OCI-LY7 (cell line): ENCODE measurements at regions not wholly inside any gene's neighbourhood (a gene's known extent, or its start where the extent isn't known, plus 50 kb on each side); places are given as distances from the start of the nearest gene placed in this dataset.

ENCODE experiments used
- BruUV-seq: library from RNA; stranded (reverse); fragments of 400-500 nt; replicated peaks from 2 replicates; lab custom pipeline; 2021; lab: Mats Ljungman, UMichigan
- CTCF ChIA-PET: fragments of 300-600 bp; sonication (Branson Sonifier 250); formaldehyde crosslinking; loops from one replicate; lab custom pipeline; 2022; ENCODE audit warnings: antibody characterized with exemption; ENCODE audit not compliant: unreplicated experiment; lab: Charles Lee
- POLR2A ChIA-PET: fragments of 300-600 bp; sonication (Branson Sonifier 250); formaldehyde crosslinking; loops from one replicate; lab custom pipeline; 2022; ENCODE audit warnings: antibody characterized with exemption; lab: Charles Lee
- DNase-seq: peaks from one replicate; pipeline ENCODE4 v3.0.0-alpha.2; 2015; ENCODE audit warnings: low spot score
- H2AFZ ChIP-seq: fragments of 200-600 bp; sonication (generic), shearing (Covaris generic); 2 replicates; pipeline ENCODE4 v1.6.1; 2014; ENCODE audit warnings: mild to moderate bottlenecking, antibody characterized with exemption, low read length, moderate library complexity
- H3K27ac ChIP-seq: fragments of 200-600 bp; sonication (generic); 2 replicates; pipeline ENCODE4 v1.5.1; 2014; ENCODE audit warnings: mixed run types, low read depth, mild to moderate bottlenecking, moderate library complexity, low read length, inconsistent platforms; ENCODE audit not compliant: poor library complexity, severe bottlenecking
- H3K36me3 ChIP-seq: fragments of 200-600 bp; sonication (generic); 2 replicates; pipeline ENCODE4 v1.6.1; 2014; ENCODE audit warnings: mild to moderate bottlenecking, antibody characterized with exemption, low read length, moderate library complexity, mixed read lengths; ENCODE audit not compliant: insufficient read depth
- H3K4me1 ChIP-seq: fragments of 200-600 bp; sonication (generic); 2 replicates; pipeline ENCODE4 v1.5.1; 2014; ENCODE audit warnings: mild to moderate bottlenecking, low read length; ENCODE audit not compliant: insufficient read depth, poor library complexity, severe bottlenecking
- H3K4me2 ChIP-seq: fragments of 200-600 bp; sonication (generic); 2 replicates; pipeline ENCODE4 v1.6.1; 2014; ENCODE audit warnings: mild to moderate bottlenecking, low read length
- H3K4me3 ChIP-seq: fragments of 200-600 bp; sonication (generic); 2 replicates; pipeline ENCODE4 v1.5.1; 2014; ENCODE audit warnings: mild to moderate bottlenecking, low read depth, low read length; ENCODE audit not compliant: poor library complexity, severe bottlenecking
- H3K79me2 ChIP-seq: fragments of 200-600 bp; sonication (generic); 2 replicates; pipeline ENCODE4 v1.6.1; 2016; ENCODE audit warnings: low read depth, mild to moderate bottlenecking, low read length, moderate library complexity, mixed read lengths; ENCODE audit not compliant: insufficient read depth
- H3K9me2 ChIP-seq: fragments of 200-600 bp; sonication (generic); 2 replicates; pipeline ENCODE4 v1.6.1; 2016; ENCODE audit warnings: mild to moderate bottlenecking, low read length, mixed read lengths; ENCODE audit not compliant: insufficient read depth
- H3K9me3 ChIP-seq: fragments of 200-600 bp; sonication (generic); 2 replicates; pipeline ENCODE4 v1.6.1; 2014; ENCODE audit warnings: mild to moderate bottlenecking, mixed run types, low read length, mixed read lengths
- H4K20me1 ChIP-seq: fragments of 200-600 bp; sonication (generic); 2 replicates; pipeline ENCODE4 v1.6.1; 2014; ENCODE audit warnings: mild to moderate bottlenecking, antibody characterized with exemption, low read length, moderate library complexity, mixed read lengths; ENCODE audit not compliant: insufficient read depth
- EZH2phosphoT487 ChIP-seq: fragments of 200-600 bp; sonication (generic); IDR thresholded peaks from 2 replicates; pipeline ENCODE4 v1.6.1; 2018; ENCODE audit warnings: low read depth, borderline replicate concordance, mild to moderate bottlenecking, mixed run types, antibody characterized with exemption, low read length, moderate library complexity, mixed read lengths
- intact Hi-C: fragments of 100-400 bp; cut with micrococcal nuclease; formaldehyde crosslinking; loops from one replicate; pipeline ENCODE4 v1.10.0; 2022; ENCODE audit not compliant: unreplicated experiment
- TF ChIP-seq, protein P1 (sequence below): fragments of 200-600 bp; sonication (generic); conservative IDR thresholded peaks from 2 replicates; pipeline ENCODE4 v1.5.1; 2014; ENCODE audit warnings: mild to moderate bottlenecking, antibody characterized with exemption, low read length, moderate library complexity, mixed read lengths

GRCh38 chr22:49166746-49167145 is 660.9 kb downstream of the BRD1 start:
- CTCF ChIA-PET, result no interaction called here
- Histone ChIP-seq H3K79me2 (no peaks in the 10 kb centered on the region), H3K4me2 (no peak overlapping the region), H3K36me3 (no peaks in the 10 kb centered on the region), H3K9me2 (no peaks in the 10 kb centered on the region), H3K4me3 (no peak overlapping the region), H3K27ac (no peak overlapping the region), H2AFZ (no peak overlapping the region), H3K4me1 (no peaks in the 10 kb centered on the region), H4K20me1 (no peaks in the 10 kb centered on the region), H3K9me3 (no peaks in the 10 kb centered on the region)
- no peak for TF ChIP-seq EZH2phosphoT487
- TF ChIP-seq, protein P1, sequence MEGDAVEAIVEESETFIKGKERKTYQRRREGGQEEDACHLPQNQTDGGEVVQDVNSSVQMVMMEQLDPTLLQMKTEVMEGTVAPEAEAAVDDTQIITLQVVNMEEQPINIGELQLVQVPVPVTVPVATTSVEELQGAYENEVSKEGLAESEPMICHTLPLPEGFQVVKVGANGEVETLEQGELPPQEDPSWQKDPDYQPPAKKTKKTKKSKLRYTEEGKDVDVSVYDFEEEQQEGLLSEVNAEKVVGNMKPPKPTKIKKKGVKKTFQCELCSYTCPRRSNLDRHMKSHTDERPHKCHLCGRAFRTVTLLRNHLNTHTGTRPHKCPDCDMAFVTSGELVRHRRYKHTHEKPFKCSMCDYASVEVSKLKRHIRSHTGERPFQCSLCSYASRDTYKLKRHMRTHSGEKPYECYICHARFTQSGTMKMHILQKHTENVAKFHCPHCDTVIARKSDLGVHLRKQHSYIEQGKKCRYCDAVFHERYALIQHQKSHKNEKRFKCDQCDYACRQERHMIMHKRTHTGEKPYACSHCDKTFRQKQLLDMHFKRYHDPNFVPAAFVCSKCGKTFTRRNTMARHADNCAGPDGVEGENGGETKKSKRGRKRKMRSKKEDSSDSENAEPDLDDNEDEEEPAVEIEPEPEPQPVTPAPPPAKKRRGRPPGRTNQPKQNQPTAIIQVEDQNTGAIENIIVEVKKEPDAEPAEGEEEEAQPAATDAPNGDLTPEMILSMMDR, result no peak
- no peak for DNase-seq
- intact Hi-C loops, result no loop called here
- POLR2A ChIA-PET, result no interaction called here
- no TSS peak for BruUV-seq

DNA sequence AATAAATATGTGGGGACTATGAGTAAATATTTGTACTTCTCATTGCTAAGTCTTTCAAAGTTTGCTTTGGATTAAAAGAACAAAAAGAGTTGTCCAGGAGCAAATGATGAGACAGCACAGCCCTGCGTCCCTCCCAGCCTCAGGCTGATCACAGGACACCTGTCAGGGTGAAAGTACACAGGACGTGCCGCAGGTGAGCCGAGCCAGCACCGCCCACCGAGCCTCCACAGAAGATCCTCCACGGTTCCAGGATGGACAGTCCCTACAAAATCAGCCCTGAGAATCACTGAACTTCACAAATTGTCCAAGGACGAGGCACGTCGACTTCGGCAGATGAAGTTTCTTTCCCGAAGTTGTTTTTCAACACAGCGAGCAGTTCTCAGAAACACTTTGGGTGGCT is 661.5 kb downstream of the BRD1 start:
- H3K79me2 ChIP-seq, result no peaks in the 10 kb centered on the region
- ChIA-PET CTCF (no interaction called here), POLR2A (no interaction called here)
- no peak overlapping the region for H3K27ac ChIP-seq
- H2AFZ ChIP-seq, result no peak overlapping the region
- DNase-seq, result no peak
- H3K9me3 ChIP-seq, result no peaks in the 10 kb centered on the region
- H3K9me2 ChIP-seq, result no peaks in the 10 kb centered on the region
- H4K20me1 ChIP-seq, result no peaks in the 10 kb centered on the region
- intact Hi-C loops, result no loop called here
- H3K4me3 ChIP-seq, result no peak overlapping the region
- TF ChIP-seq EZH2phosphoT487, result no peak
- TF ChIP-seq, protein P1, result no peak
- H3K36me3 ChIP-seq, result no peaks in the 10 kb centered on the region
- no TSS peak for BruUV-seq
- H3K4me1 ChIP-seq, result no peaks in the 10 kb centered on the region
- H3K4me2 ChIP-seq, result no peak overlapping the region

GRCh38 chr22:49164773-49165320 is 662.8 kb downstream of the BRD1 start:
- DNase-seq, result no peak
- Histone ChIP-seq H3K79me2 (no peaks in the 10 kb centered on the region), H3K4me1 (no peaks in the 10 kb centered on the region), H2AFZ (no peak overlapping the region), H4K20me1 (no peaks in the 10 kb centered on the region), H3K36me3 (no peaks in the 10 kb centered on the region), H3K4me3 (no peak overlapping the region), H3K27ac (no peak overlapping the region), H3K4me2 (no peak overlapping the region), H3K9me2 (no peaks in the 10 kb centered on the region), H3K9me3 (no peaks in the 10 kb centered on the region)
- no TSS peak for BruUV-seq
- intact Hi-C loops, result no loop called here
- ChIA-PET POLR2A (no interaction called here), CTCF (no interaction called here)
- no peak for TF ChIP-seq EZH2phosphoT487
- TF ChIP-seq, protein P1, result no peak
